ENCODE measurements at regions not wholly inside any gene's neighbourhood (a gene's known extent, or its start where the extent isn't known, plus 50 kb on each side); places are given as distances from the start of the nearest gene placed in this dataset.

GRCh38 chr4:14726877-14727361 lies 275.4 kb upstream of the CPEB2 start:
- no peak for TF ChIP-seq SUZ12 (IDR thresholded peaks at IDR 0.05; ENCODE audit: extremely low read depth, insufficient read depth, insufficient read length)
- no peak for TF ChIP-seq ZNF274 (IDR thresholded peaks at IDR 0.05; ENCODE audit: low read depth, low read length)

Measured in NT2/D1 (cell line).